ENCODE measurements at regions not wholly inside any gene's neighbourhood (a gene's known extent, or its start where the extent isn't known, plus 50 kb on each side); places are given as distances from the start of the nearest gene placed in this dataset.

DNA sequence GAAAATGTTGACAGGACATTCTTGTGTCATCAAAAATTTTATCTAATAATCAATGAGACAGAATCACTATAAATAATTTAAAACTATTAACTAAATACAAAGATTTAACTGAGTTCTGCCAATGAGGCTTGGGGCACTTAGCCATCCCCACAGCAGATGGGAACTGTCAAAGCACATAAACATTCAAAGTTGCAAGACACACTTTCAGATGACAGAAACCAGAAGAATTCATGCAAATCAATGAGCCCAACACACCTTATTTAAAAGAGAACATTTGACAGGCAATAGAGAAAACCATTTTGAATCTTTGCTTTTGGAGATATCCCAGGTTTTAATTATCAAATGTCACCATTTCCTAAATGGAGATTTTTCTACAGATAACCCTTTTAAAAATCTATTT lies 566.2 kb downstream of the IRS1 start:
- TF ChIP-seq, protein P1, sequence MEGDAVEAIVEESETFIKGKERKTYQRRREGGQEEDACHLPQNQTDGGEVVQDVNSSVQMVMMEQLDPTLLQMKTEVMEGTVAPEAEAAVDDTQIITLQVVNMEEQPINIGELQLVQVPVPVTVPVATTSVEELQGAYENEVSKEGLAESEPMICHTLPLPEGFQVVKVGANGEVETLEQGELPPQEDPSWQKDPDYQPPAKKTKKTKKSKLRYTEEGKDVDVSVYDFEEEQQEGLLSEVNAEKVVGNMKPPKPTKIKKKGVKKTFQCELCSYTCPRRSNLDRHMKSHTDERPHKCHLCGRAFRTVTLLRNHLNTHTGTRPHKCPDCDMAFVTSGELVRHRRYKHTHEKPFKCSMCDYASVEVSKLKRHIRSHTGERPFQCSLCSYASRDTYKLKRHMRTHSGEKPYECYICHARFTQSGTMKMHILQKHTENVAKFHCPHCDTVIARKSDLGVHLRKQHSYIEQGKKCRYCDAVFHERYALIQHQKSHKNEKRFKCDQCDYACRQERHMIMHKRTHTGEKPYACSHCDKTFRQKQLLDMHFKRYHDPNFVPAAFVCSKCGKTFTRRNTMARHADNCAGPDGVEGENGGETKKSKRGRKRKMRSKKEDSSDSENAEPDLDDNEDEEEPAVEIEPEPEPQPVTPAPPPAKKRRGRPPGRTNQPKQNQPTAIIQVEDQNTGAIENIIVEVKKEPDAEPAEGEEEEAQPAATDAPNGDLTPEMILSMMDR (IDR thresholded peaks at IDR 0.05; ENCODE audit: low read depth, low read length), result no peak
- no peak for DNase-seq (ENCODE audit: low read depth in 1 of 2, low spot score in 1 of 2)
- Histone ChIP-seq H3K9me3 (ENCODE audit: low read depth) (no peaks in the 10 kb centered on the region), H3K4me3 (no peak overlapping the region), H3K27ac (no peak overlapping the region), H3K4me1 (ENCODE audit: low read depth) (no peaks in the 10 kb centered on the region), H3K27me3 (no peaks in the 10 kb centered on the region), H3K36me3 (no peaks in the 10 kb centered on the region)

DNA sequence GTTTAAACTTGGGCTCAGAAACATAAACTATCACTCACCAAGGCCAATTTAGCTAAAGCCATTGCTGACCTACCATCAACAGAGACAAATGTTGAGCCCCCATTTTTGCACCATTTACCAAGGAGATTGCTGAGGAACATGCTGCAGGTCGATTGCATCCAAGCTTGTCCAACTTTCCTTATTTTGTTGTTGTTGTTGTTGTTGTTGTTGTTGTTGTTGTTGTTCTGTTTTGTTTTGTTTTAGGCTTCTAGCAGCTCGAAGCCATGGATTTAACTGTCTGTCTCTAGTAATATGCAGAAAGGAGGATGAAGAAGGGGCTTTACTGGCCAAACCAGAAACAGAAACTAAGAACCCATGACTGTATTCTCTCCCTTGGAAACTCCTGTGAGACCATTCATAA lies 571.5 kb downstream of the IRS1 start:
- DNase-seq (ENCODE audit: low read depth in 1 of 2, low spot score in 1 of 2), result no peak
- Histone ChIP-seq H3K27me3 (no peaks in the 10 kb centered on the region), H3K27ac (no peak overlapping the region), H3K4me1 (ENCODE audit: low read depth) (no peaks in the 10 kb centered on the region), H3K36me3 (no peaks in the 10 kb centered on the region), H3K4me3 (no peak overlapping the region), H3K9me3 (ENCODE audit: low read depth) (no peaks in the 10 kb centered on the region)
- TF ChIP-seq, protein P1 (IDR thresholded peaks at IDR 0.05; ENCODE audit: low read depth, low read length), result no peak

DNA sequence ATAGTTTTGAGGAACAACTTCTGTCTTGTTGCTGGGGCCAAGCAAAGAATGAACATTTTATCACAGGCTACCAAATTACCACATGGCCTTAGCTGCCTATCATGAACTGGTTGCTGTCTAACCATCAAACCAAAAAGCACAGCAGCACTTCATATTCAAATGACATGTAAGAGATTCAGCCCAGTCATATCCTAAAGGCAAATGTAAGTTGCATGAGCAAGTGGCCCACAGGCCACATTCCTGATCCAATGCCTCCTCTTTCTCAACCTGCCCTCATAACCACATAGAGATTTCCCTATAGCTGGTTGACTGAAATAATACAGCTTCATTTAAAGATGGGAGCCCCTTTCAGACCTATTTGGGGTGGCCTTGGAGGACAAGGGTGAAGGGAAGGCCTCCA lies 572.3 kb downstream of the IRS1 start:
- no peak for DNase-seq (ENCODE audit: low read depth in 1 of 2, low spot score in 1 of 2)
- no peaks in the 10 kb centered on the region for H3K36me3 ChIP-seq
- peaks cover 5% of the 10 kb centered on the region for H3K4me1 ChIP-seq (ENCODE audit: low read depth)
- no peaks in the 10 kb centered on the region for H3K27me3 ChIP-seq
- H3K27ac ChIP-seq, result no peak overlapping the region
- TF ChIP-seq, protein P1 (IDR thresholded peaks at IDR 0.05; ENCODE audit: low read depth, low read length), result no peak
- H3K9me3 ChIP-seq (ENCODE audit: low read depth), result no peaks in the 10 kb centered on the region
- H3K4me3 ChIP-seq, result no peak overlapping the region

DNA sequence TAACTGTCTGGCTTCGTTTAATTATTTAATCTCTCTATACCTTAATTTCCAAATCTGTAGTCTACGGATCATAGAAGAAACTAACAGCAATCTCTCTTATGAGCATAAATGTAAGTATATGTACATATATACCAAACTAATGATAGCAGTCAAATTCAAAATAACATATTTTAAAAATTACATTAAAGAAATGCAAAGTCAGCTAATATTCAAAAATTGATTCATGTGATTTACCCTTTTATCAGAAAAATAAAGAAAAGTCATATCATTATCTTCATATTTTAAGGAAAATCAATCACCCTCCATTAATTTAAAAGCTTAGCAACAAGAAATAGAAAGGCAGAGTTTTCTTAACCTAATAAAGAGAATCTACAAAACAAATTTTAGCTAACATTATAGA lies 575.9 kb downstream of the IRS1 start:
- no peak overlapping the region for H3K4me3 ChIP-seq
- no peaks in the 10 kb centered on the region for H3K36me3 ChIP-seq
- TF ChIP-seq, protein P1 (IDR thresholded peaks at IDR 0.05; ENCODE audit: low read depth, low read length), result no peak
- H3K27ac ChIP-seq, result no peak overlapping the region
- H3K4me1 ChIP-seq (ENCODE audit: low read depth), result peaks cover 5% of the 10 kb centered on the region
- no peak for DNase-seq (ENCODE audit: low read depth in 1 of 2, low spot score in 1 of 2)
- no peaks in the 10 kb centered on the region for H3K27me3 ChIP-seq
- H3K9me3 ChIP-seq (ENCODE audit: low read depth), result no peaks in the 10 kb centered on the region

DNA sequence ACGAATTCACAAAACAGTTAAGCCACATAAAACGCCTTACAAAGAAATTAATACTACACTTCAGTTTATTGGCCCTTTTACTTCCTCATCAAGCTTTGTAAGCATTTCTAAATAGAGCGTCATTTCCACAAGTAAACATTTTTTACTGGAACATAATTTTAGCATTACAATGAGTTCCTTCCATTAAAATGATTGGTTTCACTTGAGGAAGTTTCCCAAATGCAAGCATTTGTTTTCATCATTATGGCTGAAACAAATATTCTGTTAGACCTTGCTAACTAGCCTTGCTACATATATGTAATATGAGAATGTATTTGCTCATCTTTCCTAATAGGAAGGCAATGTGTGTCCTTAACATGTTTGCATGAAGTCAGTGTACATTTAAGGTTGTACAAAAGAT lies 579.1 kb downstream of the IRS1 start:
- TF ChIP-seq, protein P1 (IDR thresholded peaks at IDR 0.05; ENCODE audit: low read depth, low read length), result no peak

DNA sequence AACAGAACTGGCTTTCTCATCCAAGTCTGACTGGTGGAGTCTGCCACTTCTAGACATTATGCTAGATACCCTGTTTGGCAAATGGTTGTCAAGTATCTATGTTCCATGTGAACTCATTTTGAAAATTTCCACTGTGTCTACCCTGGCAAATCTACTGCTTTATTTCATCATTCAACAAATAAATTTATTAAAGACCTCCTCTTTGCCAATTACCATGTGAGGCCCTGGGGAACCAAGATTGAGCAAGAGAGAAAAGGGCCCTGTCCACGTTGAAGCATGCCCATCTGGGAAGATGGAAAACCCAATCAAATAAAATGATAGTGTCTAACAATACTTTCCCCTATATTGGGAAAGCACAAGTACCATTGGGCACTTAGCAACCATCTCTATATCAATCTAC lies 582.4 kb downstream of the IRS1 start:
- Histone ChIP-seq H3K4me1 (ENCODE audit: low read depth) (no peaks in the 10 kb centered on the region), H3K27ac (no peak overlapping the region), H3K27me3 (no peaks in the 10 kb centered on the region), H3K4me3 (no peak overlapping the region), H3K36me3 (no peaks in the 10 kb centered on the region), H3K9me3 (ENCODE audit: low read depth) (no peaks in the 10 kb centered on the region)
- TF ChIP-seq, protein P1 (IDR thresholded peaks at IDR 0.05; ENCODE audit: low read depth, low read length), result no peak
- no peak for DNase-seq (ENCODE audit: low read depth in 1 of 2, low spot score in 1 of 2)

More for the DNA sequence above, 579.1 kb downstream of the IRS1 start:
- no peaks in the 10 kb centered on the region for H3K9me3 ChIP-seq (ENCODE audit: low read depth)
- H3K27me3 ChIP-seq, result no peaks in the 10 kb centered on the region
- H3K27ac ChIP-seq, result no peak overlapping the region
- H3K36me3 ChIP-seq, result no peaks in the 10 kb centered on the region
- H3K4me1 ChIP-seq (ENCODE audit: low read depth), result peaks cover 5% of the 10 kb centered on the region
- H3K4me3 ChIP-seq, result no peak overlapping the region
- DNase-seq (ENCODE audit: low read depth in 1 of 2, low spot score in 1 of 2), result no peak

Measured in cardiac muscle cell (in vitro differentiated cells and primary cell).